Lower leg skin (tissue), 4 donors: ENCODE measurements at regions not wholly inside any gene's neighbourhood (a gene's known extent, or its start where the extent isn't known, plus 50 kb on each side); places are given as distances from the start of the nearest gene placed in this dataset.

Experiments
- DNase-seq, 2 donors: peaks; one replicate each; pipeline ENCODE4 v3.0.0-alpha.2; 2019; ENCODE audit warnings: low spot score in 2 of 2
- H3K4me3 ChIP-seq: fragments of 200-600 bp; sonication (generic); 2 replicates; pipeline ENCODE4 v1.5.1; 2017; ENCODE audit warnings: mild to moderate bottlenecking, low read depth; ENCODE audit not compliant: poor library complexity, severe bottlenecking
- POLR2A ChIP-seq, 2 donors: fragments of 450-650 bp; IDR thresholded peaks; one replicate each; pipeline ENCODE4 v1.6.1; 2016 to 2017; ENCODE audit warnings: antibody characterized with exemption in 2 of 2, mild to moderate bottlenecking in 1 of 2, moderate library complexity in 1 of 2
- WGBS, 2 donors: methylation state at CpG; one replicate each; pipeline ENCODE4 v1.1.5; 2018; 5-methylcytosine and 5-hydroxymethylcytosine counted together
- intact Hi-C: fragments of 100-400 bp; cut with DNase I; formaldehyde crosslinking; loops from one replicate; pipeline ENCODE4 v1.15.0; 2023; ENCODE audit warnings: low total_unique reads
- TF ChIP-seq, protein P1 (sequence below), 3 donors: fragments of 450-650 bp; IDR thresholded peaks; one replicate each; pipeline ENCODE4 v1.5.1; 2016; ENCODE audit warnings: antibody characterized with exemption in 3 of 3, mild to moderate bottlenecking in 3 of 3, moderate library complexity in 2 of 3

DNA sequence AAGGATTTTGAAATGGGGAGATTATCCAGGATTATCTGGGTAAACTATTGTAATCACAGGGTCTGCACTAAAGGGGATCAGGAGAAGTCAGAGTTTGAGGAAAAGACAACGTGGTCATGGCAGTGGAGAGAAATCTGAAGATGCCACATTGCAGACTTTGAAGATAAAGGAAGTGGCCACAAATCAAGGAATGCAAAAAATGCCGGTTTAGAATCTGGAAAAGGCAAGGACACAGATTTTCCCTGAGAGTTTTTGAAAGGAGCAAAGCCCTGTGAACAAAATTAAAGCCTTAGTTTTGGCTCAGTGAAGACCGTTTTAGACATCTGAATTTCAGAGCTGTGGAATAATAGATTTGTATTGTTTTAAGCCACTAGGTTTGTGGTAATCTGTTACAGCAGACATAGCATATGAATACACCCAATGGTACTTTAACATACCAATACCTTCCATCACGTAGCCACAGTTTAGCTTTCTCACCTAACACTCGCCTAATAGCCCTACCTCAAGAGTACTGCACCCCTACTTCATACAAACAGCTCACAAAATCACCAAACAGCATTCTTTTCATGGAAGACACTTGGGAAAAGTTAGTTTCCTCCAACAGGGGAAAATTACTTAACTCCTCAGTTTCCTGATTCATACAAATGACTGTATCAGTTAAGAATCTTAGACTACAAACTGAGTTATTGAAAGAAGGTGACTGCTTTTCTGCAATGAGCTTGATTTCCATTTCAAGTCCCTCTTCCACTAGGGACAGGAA, 446.5 kb downstream of the INHBA start:
- no peak for TF ChIP-seq POLR2A (IDR thresholded peaks at IDR 0.05)
- TF ChIP-seq, protein P1, sequence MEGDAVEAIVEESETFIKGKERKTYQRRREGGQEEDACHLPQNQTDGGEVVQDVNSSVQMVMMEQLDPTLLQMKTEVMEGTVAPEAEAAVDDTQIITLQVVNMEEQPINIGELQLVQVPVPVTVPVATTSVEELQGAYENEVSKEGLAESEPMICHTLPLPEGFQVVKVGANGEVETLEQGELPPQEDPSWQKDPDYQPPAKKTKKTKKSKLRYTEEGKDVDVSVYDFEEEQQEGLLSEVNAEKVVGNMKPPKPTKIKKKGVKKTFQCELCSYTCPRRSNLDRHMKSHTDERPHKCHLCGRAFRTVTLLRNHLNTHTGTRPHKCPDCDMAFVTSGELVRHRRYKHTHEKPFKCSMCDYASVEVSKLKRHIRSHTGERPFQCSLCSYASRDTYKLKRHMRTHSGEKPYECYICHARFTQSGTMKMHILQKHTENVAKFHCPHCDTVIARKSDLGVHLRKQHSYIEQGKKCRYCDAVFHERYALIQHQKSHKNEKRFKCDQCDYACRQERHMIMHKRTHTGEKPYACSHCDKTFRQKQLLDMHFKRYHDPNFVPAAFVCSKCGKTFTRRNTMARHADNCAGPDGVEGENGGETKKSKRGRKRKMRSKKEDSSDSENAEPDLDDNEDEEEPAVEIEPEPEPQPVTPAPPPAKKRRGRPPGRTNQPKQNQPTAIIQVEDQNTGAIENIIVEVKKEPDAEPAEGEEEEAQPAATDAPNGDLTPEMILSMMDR (IDR thresholded peaks at IDR 0.05) = no peak
- intact Hi-C loops = no loop called here
- DNase-seq = no peak
- WGBS, 2 donors = 69 to 73% methylated on average over 5 of the region's 5 CpGs
- no peak overlapping the region for H3K4me3 ChIP-seq

DNA sequence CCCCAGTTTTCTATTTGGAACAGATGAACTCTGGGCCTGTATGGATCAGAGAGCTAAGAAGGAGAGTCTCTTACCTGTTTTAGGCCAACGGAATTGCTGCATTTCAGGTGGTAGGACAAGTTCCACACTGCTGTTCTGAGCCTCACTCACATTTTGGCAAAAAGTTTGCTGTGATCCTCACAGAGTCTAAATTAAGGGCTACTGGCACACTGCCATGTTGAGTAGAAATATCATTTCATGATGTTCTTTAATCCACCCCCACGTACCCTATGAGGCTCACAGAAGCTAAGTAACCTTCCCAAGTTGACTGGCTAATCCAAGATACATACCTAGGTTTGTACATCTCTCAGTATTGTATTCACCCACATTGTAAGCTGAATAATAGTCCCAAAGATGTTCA, 447.2 kb downstream of the INHBA start:
- no peak for DNase-seq
- H3K4me3 ChIP-seq = no peak overlapping the region
- TF ChIP-seq, protein P1 (IDR thresholded peaks at IDR 0.05) = no peak
- intact Hi-C loops = no loop called here
- WGBS, 2 donors = 48 to 56% methylated on average over 2 of the region's 2 CpGs

DNA sequence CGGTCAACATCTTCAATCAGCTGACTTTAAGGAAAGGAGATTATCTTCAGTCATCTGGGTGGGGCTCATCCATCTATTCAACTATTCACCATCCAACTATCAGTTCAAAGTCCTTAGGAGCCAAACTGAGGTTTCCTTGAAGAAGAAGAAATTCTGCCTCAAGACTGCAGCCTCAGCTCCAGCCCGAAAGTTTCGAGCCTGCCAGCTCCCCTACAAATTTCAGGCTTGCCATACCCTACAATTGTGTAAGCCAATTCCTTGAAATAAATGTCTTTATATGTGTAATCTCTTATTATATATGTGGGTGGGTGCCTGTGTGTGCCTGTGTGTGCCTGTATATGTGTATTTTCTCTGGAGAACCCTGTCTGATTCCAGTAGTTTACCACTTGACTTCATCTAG, 447.8 kb downstream of the INHBA start:
- DNase-seq = no peak
- TF ChIP-seq, protein P1 (IDR thresholded peaks at IDR 0.05) = no peak
- no peak for TF ChIP-seq POLR2A (IDR thresholded peaks at IDR 0.05)
- intact Hi-C loops = no loop called here
- no peak overlapping the region for H3K4me3 ChIP-seq
- WGBS, 2 donors = 91 to 92% methylated on average over 3 of the region's 3 CpGs

DNA sequence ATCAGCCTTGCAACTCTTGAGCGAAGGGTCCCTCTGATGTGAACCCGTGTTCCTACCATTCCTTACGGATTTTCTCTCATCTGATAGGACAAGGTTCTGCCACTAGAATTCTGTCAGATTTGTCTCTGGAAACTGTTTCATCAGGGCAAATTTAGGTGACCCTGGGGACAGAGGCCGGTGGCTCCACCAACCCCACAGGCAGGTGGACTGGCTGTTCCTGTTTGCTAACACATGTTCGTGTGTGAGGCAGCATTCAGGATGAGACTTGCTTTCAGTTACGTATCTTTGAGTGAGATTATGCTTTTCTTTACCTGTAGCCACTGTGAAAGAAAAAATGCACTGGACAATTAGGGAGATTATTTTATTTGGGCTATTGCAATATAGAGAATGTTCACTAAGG, 449.9 kb downstream of the INHBA start:
- 78% methylated on average over 6 of the region's 6 CpGs for WGBS, 2 donors
- DNase-seq = no peak
- no peak overlapping the region for H3K4me3 ChIP-seq
- intact Hi-C loops = no loop called here
- TF ChIP-seq, protein P1 (IDR thresholded peaks at IDR 0.05) = no peak
- no peak for TF ChIP-seq POLR2A (IDR thresholded peaks at IDR 0.05)

DNA sequence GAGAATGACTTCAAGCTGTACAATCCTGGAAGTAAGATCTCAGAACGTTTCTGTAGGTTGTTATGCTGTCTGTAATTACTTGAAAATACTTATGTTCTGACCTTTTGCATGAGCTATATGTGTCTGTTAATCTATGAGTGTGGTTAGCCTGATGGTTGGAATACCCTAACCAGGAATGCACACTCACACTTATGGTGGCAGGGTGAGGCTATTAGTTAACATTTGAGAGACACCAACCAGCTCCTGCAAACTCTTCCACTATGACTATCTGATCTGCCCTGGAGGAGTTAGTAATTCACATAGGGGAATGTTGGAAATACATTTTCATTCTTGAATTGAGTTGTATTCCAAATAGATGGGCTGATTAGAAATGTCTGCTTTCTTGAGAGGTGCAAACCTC, 450.3 kb downstream of the INHBA start:
- WGBS, 2 donors = 51 to 61% methylated on average over 1 of the region's 1 CpG
- TF ChIP-seq, protein P1 (IDR thresholded peaks at IDR 0.05) = no peak
- no peak for TF ChIP-seq POLR2A (IDR thresholded peaks at IDR 0.05)
- no peak for DNase-seq
- intact Hi-C loops = no loop called here
- H3K4me3 ChIP-seq = no peak overlapping the region
